HL-60 (cell line): ENCODE measurements at regions not wholly inside any gene's neighbourhood (a gene's known extent, or its start where the extent isn't known, plus 50 kb on each side); places are given as distances from the start of the nearest gene placed in this dataset.

Source experiments
- DNase-seq, 2 experiments: peaks; one replicate each; pipeline ENCODE4 v3.0.0-alpha.2; 2010 to 2020; ENCODE audit warnings: low read depth in 1 of 2, low spot score in 1 of 2
- H3K27ac ChIP-seq: fragments of 250-450 bp; sonication (Bioruptor Pico); replicated peaks from 2 replicates; pipeline ENCODE4 v1.5.1; 2020; ENCODE audit warnings: mild to moderate bottlenecking, moderate library complexity
- H3K27me3 ChIP-seq: fragments of 250-450 bp; sonication (Bioruptor Pico); 2 replicates; pipeline ENCODE4 v1.5.1; 2021; ENCODE audit warnings: mild to moderate bottlenecking, moderate library complexity; ENCODE audit not compliant: insufficient read depth, poor library complexity, severe bottlenecking
- H3K4me3 ChIP-seq: replicated peaks from 2 replicates; pipeline ENCODE4 v1.5.1; 2011; ENCODE audit warnings: mild to moderate bottlenecking, control low read depth, low read length; ENCODE audit not compliant: insufficient read depth
- GABPA ChIP-seq: IDR thresholded peaks from 2 replicates; pipeline ENCODE4 v1.6.1; 2012; ENCODE audit warnings: low read depth
- POLR2AphosphoS5 ChIP-seq: IDR thresholded peaks from 2 replicates; pipeline ENCODE4 v1.6.1; 2012; ENCODE audit warnings: low read depth
- SPI1 ChIP-seq: IDR thresholded peaks from 2 replicates; pipeline ENCODE4 v1.6.1; 2012; ENCODE audit warnings: low read depth, mild to moderate bottlenecking, borderline replicate concordance
- TF ChIP-seq, protein P1 (sequence below): IDR thresholded peaks from 2 replicates; pipeline ENCODE4 v1.6.1; 2012; ENCODE audit warnings: low read depth; ENCODE audit not compliant: insufficient replicate concordance
- TF ChIP-seq, protein P2 (sequence below): IDR thresholded peaks from one replicate; pipeline ENCODE4 v1.5.1; 2011; ENCODE audit warnings: low read length, control low read depth, inconsistent platforms; ENCODE audit not compliant: insufficient read depth

DNA sequence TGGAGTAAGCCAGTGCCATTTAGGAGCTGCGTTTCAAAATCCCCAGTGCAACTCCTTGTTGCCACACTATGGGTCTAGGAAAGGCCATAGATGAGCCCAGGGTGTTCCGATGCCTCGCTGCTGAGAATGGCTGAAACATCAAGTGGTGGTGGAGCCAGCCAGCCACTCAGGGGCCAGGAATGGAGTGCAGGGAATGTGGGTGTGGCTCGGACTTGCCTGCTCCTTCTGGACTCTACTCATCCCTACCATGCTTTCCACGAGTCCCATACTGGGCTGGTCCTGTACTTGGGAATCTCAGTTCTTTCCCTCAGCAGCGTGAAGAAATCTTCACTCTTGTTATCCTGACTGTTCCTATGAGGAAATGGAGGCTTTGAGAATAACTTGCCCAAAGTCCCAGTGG is 143.5 kb downstream of the INSIG2 start:
- DNase-seq, result no peak
- peaks cover 4% of the 10 kb centered on the region for H3K27me3 ChIP-seq
- TF ChIP-seq GABPA, result no peak
- TF ChIP-seq, protein P1, sequence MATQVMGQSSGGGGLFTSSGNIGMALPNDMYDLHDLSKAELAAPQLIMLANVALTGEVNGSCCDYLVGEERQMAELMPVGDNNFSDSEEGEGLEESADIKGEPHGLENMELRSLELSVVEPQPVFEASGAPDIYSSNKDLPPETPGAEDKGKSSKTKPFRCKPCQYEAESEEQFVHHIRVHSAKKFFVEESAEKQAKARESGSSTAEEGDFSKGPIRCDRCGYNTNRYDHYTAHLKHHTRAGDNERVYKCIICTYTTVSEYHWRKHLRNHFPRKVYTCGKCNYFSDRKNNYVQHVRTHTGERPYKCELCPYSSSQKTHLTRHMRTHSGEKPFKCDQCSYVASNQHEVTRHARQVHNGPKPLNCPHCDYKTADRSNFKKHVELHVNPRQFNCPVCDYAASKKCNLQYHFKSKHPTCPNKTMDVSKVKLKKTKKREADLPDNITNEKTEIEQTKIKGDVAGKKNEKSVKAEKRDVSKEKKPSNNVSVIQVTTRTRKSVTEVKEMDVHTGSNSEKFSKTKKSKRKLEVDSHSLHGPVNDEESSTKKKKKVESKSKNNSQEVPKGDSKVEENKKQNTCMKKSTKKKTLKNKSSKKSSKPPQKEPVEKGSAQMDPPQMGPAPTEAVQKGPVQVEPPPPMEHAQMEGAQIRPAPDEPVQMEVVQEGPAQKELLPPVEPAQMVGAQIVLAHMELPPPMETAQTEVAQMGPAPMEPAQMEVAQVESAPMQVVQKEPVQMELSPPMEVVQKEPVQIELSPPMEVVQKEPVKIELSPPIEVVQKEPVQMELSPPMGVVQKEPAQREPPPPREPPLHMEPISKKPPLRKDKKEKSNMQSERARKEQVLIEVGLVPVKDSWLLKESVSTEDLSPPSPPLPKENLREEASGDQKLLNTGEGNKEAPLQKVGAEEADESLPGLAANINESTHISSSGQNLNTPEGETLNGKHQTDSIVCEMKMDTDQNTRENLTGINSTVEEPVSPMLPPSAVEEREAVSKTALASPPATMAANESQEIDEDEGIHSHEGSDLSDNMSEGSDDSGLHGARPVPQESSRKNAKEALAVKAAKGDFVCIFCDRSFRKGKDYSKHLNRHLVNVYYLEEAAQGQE, result no peak
- TF ChIP-seq, protein P2, sequence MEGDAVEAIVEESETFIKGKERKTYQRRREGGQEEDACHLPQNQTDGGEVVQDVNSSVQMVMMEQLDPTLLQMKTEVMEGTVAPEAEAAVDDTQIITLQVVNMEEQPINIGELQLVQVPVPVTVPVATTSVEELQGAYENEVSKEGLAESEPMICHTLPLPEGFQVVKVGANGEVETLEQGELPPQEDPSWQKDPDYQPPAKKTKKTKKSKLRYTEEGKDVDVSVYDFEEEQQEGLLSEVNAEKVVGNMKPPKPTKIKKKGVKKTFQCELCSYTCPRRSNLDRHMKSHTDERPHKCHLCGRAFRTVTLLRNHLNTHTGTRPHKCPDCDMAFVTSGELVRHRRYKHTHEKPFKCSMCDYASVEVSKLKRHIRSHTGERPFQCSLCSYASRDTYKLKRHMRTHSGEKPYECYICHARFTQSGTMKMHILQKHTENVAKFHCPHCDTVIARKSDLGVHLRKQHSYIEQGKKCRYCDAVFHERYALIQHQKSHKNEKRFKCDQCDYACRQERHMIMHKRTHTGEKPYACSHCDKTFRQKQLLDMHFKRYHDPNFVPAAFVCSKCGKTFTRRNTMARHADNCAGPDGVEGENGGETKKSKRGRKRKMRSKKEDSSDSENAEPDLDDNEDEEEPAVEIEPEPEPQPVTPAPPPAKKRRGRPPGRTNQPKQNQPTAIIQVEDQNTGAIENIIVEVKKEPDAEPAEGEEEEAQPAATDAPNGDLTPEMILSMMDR, result no peak
- no peak for TF ChIP-seq SPI1
- no peak for TF ChIP-seq POLR2AphosphoS5

DNA sequence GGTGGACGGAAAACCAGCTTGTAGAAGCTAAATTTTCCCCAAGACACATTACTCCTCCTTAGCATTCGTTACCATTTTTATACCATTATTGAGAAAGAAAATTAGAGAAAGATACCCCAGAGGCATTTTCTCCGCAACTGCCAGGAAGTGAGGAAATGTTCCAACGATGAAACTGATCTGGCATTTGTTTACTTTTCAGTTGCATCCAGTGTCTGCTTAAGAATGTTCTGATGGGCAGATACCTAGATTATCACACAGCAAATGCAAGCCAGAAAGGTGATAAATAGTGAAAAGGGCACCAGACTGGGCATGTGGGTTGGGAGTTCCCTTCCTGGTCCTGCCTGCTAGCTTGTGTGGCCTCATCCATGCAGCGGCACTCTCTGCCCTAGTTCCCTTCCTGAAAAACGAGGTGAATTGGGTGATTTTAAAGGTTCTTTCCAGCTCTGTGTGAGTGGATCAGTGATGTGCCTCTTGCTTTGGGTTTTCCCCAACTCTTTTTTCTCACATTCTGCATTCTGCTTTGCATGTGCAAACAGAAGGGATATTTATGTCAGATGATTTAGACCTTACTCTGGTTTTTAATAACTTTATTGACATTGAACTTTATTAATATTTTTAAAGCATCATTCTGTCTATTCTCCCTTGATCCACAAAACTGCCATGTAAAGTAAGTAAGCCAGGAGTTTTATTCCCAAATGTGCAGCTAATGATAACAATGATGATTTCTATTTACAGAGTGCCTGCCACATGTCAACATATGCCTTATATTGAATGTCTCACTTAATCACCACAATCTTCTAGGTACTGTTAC is 139.6 kb downstream of the INSIG2 start:
- Histone ChIP-seq H3K4me3 (no peak overlapping the region), H3K27me3 (peaks cover 37% of the 10 kb centered on the region), H3K27ac (no peak overlapping the region)
- no peak for DNase-seq
- TF ChIP-seq, protein P1, result no peak
- TF ChIP-seq, protein P2, result no peak
- TF ChIP-seq GABPA (no peak), POLR2AphosphoS5 (no peak), SPI1 (no peak)

More for the DNA sequence above, 143.5 kb downstream of the INSIG2 start:
- no peak overlapping the region for H3K27ac ChIP-seq
- H3K4me3 ChIP-seq, result no peak overlapping the region

DNA sequence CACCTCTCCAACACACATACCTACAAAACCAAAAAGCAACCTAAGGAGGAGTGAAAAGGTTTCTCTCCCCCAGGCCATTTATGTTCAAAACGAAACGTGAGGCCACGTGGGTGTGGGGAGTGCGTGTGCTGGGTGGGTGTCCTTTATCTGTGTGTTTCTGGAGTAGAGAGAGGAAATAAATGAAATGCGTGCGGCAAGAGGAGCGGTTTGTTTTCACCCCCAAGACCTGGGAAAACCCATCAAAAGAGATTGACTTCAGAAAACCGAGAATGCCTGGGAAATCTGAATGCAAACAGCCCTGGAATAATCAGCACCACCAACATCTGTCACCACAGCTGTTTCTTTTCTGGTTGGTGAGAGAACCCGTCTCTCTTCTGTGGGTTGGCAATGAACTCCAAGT is 137.4 kb downstream of the INSIG2 start:
- Histone ChIP-seq H3K27me3 (peaks cover 55% of the 10 kb centered on the region), H3K27ac (no peak overlapping the region), H3K4me3 (no peak overlapping the region)
- TF ChIP-seq GABPA (no peak), POLR2AphosphoS5 (no peak), SPI1 (no peak)
- TF ChIP-seq, protein P1, result no peak
- TF ChIP-seq, protein P2, result no peak
- DNase-seq, result no peak
